ENCODE measurements at regions not wholly inside any gene's neighbourhood (a gene's known extent, or its start where the extent isn't known, plus 50 kb on each side); places are given as distances from the start of the nearest gene placed in this dataset.
"Not testable (repeated sequence)": the region's sequence is repeated elsewhere in the genome, so short reads cannot be mapped to it uniquely, and the experiment has no call there.

DNA sequence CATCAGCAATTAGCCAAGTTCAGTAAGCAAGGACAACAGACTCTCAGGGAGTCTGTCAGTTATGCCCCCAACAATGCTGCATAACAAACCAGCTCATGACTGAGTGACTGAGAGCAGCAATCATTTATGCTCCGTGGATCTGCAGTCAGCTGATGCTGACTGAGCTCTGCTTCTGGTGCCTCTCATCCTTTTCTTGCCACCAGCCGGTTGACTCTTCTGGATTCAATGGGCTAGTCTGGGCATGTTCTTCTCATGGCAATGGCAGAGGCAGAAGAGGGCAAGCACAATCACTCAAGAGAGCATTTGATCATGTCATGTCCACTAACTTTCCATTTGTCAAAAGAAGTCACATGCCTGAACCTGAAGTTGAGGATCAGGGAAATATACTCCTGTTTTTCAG, 157.0 kb upstream of the NTRK2 start:
- DNase-seq: no peak

DNA sequence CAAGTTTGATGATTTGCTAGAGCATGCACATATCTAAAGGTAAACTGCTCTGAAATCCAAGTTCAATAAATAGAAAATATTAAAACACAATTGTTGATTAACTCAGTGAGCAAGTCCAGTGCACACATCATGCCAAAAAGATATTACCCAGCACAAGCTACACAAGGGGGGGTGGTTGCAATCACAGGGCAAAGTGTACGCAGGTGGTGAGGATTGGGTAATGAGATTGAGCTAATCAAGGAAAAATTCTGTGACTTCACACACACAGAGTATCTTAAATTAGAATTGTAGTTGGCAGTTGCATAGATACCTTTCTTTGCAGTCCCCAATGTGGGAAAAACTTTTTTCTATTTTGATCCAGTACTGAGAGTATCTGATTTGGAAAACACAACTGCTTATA, 156.1 kb upstream of the NTRK2 start:
- DNase-seq: no peak

- no peak for DNase-seq
Observed at GRCh38 chr9:84513979-84514378, 155.6 kb upstream of the NTRK2 start.

DNA sequence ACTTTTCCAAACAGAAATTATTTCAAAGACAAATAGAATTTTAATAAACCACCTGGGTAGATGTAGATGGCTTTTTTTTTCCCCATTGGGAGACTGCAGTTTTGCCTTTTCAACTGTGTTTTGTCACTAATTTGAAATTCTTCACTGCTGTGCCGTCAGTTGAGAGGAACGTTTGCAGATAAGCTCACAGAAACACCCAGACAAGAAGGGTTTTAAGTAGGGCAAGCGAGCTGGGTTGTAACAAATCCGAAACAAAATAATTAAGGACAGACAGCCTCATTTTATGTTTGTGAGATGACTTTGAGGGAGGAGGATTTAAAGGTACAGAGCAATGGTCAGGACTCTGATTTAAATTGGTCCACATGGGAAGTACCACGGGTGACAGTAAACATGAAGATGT, 155.1 kb upstream of the NTRK2 start:
- DNase-seq: no peak

GRCh38 chr9:84517026-84517425, 152.5 kb upstream of the NTRK2 start:
- DNase-seq: no peak

- DNase-seq: no peak
Observed at GRCh38 chr9:84519413-84519812, 150.1 kb upstream of the NTRK2 start.

DNA sequence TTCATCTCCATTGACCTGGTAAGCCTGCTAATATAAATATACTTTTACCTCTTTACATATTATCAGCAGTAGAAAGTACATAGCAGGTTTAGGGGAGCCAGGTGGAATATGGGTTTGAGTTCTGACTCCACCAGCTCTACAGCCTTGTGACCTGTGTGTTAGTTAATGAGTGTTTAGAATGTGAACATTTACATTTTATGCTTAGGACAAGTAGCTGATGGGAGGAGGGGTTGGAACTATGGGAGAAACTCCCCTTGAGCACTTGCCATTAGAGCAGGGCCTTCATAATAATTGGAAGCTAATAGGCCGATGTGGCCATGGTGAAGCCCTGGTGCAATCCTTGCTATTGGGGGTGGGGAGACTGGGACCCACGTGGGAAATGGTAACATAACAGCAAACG, 148.3 kb upstream of the NTRK2 start:
- DNase-seq: no peak

- DNase-seq: not testable (repeated sequence)
Observed at GRCh38 chr9:84526211-84526610, 143.3 kb upstream of the NTRK2 start.

DNA sequence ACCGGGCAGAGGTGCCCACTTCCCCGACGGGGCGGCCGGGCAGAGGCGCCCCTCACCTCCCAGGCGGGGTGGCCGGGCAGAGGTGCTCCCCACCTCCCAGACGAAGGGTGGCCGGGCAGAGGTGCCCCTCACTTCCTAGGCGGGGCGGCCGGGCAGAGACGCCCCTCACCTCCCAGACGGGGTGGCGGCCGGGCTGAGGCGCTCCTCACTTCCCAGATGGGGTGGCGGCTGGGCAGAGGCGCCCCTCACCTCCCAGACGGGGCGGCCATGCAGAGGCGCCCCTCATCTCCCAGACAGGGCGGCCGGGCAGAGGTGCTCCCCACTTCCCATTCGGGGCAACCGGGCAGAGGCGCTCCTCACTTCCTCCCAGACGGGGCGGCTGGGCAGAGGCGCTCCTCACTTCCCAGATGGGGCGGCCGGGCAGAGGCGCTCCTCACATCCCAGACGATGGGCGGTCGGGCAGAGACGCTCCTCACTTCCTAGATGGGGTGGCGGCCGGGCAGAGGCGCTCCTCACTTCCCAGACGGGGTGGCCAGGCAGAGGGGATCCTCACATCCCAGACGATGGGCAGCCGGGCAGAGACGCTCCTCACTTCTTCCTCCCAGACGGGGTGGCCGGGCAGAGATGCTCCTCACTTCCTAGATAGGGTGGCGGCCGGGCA, 142.3 kb upstream of the NTRK2 start:
- DNase-seq: not testable (repeated sequence)

DNA sequence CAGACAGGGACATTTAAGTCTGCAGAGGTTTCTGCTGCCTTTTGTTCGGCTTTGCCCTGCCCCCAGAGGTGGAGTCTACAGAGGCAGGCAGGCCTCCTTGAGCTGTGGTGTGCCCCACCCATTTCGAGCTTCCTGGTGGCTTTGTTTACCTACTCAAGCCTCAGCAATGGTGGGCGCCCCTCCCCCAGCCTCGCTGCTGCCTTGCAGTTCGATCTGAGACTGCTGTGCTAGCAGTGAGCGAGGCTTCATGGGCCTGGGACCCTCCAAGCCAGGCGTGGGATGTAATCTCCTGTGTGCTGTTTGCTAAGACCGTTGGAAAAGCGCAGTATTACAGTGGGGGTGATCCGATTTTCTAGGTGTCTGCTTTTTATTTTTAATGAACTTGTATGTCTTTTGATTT, 133.6 kb upstream of the NTRK2 start:
- DNase-seq: not testable (repeated sequence)

GRCh38 chr9:84538879-84539278, 130.7 kb upstream of the NTRK2 start:
- DNase-seq: no peak

DNA sequence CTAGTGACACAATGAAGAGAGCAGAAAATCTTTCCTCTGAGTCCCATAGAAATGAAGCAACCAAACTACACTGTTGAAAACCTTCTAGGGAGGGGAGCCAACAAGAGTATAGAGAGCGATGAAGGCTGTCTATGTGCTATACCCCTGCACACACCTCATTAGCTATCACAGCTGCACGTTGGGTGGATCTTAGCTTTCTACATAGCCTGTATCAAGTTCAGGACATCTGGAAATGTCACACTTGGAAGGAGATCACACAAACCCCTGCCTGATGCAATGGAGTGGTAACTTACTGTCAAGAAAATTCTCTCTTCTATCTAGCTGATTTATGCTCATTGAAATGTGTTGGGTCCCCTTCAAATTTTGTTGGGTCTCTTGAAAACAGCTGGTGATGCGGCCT, 127.0 kb upstream of the NTRK2 start:
- DNase-seq: no peak

DNA sequence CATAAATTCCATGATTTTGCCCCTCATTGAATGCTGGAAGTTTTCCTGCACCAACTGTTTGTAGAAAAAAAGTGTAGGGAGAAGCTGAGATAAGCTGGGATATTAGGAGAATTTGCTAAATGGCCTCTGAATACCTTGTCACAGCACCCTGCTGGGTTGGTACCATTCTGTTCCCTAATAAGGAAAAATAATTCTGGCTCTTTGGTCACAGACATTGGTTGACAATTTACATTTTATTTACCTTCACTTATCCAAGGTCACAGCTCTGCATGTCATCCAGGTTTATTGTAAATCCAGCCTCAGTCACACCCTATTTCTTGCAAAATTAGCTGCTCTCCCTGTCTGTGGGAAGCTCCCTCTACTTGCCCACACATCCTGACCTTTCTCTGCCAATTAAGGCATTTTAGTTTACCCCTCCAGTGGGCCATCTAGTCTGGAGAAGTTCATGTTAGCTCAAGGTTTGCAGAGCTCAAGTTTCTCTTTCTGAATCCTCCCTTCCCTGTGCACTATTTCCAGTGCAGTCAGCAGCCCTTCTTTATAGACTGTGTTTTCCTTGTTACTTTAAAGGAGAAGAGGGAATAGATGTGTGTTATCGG, 115.4 kb upstream of the NTRK2 start:
- DNase-seq: no peak

GRCh38 chr9:84556556-84556955, 113.0 kb upstream of the NTRK2 start:
- no peak for DNase-seq

GRCh38 chr9:84557751-84558150, 111.8 kb upstream of the NTRK2 start:
- no peak for DNase-seq

- no peak for DNase-seq
Observed at GRCh38 chr9:84563691-84564090, 105.8 kb upstream of the NTRK2 start.

- DNase-seq: no peak
Observed at GRCh38 chr9:84567805-84568204, 101.7 kb upstream of the NTRK2 start.

- no peak for DNase-seq
Observed at GRCh38 chr9:84570482-84571154, 98.9 kb upstream of the NTRK2 start.

DNA sequence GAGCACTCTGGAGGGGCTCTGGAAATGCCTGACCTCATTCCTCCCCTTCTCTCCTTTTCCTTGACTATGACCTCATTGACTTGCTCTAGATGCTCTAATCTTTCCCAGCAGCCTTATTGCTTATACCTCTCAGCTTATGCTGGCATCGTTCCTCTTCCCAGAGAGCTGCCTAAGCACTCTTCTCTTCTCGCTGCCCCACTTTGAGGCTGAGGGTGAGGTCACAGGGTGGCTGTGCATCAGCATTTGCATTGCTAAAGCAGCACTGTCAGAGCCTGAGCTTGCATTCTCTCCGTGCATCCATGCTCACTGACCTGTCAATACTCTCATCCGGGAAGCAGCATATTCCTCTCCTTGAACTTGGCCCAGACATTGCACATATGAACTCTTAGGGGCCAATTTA, 96.4 kb upstream of the NTRK2 start:
- peak; percentile 1 for DNase-seq

DNA sequence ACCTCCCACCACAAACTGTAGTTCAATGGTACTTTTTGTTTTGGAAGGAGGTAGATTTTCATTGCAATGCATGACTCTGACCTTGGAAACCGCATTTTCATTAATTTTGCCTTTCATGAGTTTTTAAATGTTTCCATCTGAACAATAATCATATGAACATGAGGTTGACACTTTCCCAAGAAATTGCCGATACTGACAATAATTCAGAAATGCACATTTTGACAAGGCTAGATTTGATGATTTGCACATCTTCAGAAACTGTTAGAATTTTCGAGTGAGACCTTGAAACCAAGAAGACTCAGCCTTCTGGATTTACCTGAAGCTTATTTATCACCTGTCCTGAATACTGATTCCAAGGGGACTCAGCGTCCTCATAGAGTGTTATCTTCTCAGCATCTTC, 93.8 kb upstream of the NTRK2 start:
- DNase-seq: no peak

DNA sequence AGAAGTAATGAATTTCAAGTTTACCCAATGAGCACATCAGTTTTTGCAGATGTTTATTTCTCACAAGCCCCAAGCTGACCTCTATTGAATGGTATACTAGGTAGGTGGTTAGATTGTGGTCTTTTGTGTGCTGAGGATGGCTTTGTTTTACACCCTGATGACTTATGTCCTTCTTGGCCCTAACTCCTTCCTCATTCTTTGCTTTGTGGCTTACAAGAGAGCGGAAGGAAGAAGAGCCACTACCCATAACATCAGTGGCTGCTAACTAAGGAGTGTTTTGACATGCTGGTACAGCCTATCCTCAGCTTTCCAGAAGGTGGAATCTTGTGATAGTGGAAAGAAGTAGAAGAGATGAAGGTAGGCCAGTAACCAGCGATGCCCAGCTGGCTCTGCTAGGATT, 85.7 kb upstream of the NTRK2 start:
- no peak for DNase-seq

DNA sequence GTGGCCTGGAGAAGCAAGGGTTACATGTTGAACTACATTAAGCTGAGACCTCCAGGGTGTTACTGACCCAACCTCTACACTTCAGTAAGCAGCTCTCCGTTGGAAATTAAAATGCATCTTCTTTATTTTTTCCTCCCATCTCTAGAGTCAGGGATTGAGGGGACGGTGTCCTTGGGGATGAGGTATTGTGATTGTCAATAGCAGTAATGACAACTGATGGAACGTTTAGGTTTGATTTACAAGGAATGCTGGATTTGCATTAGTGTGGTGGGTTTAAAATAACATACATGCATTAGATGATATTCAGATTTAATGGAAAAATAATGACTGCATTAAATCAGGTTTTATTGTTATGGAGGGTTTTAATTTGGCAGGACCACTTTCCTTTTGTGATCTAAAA, 82.9 kb upstream of the NTRK2 start:
- no peak for DNase-seq

DNA sequence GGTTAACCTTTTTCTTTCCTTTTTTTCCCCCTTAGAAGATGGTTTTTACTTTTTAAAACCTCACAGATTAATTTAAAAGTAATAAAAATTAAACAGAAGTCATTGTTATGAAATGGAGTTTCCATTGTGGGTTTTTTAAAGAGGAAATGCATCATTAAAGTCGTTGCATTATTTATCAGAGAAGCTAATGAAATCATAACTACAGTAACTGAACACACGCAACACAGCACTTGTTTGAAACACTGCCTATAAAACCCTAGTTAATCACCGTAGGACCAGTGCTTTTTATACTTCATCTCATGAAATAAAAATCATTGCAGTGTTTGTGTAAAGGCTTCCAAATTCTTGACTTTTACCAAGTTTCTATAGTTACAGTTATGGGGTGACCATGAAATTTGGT, 82.4 kb upstream of the NTRK2 start:
- DNase-seq: no peak

- no peak for DNase-seq
Observed at GRCh38 chr9:84589542-84589941, 80.0 kb upstream of the NTRK2 start.

- DNase-seq: no peak
Observed at GRCh38 chr9:84590706-84591105, 78.8 kb upstream of the NTRK2 start.
